ENCODE measurements at regions not wholly inside any gene's neighbourhood (a gene's known extent, or its start where the extent isn't known, plus 50 kb on each side); places are given as distances from the start of the nearest gene placed in this dataset.

- Mint-ChIP-seq H3K4me1 (ENCODE audit: low read depth) (peaks cover 47% of the 10 kb centered on the region), H3K9me3 (no peaks in the 10 kb centered on the region), H3K27me3 (no peaks in the 10 kb centered on the region), H3K27ac (no peak overlapping the region), H3K4me3 (no peak overlapping the region), H3K36me3 (ENCODE audit: low read depth) (peaks cover 16% of the 10 kb centered on the region)
- intact Hi-C loops (cut with micrococcal nuclease): no loop called here
Measured at GRCh38 chr11:17157761-17158160, 50.0 kb downstream of the PIK3C2A start.

GRCh38 chr11:17156283-17156682 lies 51.5 kb downstream of the PIK3C2A start:
- Mint-ChIP-seq H3K27ac (no peak overlapping the region), H3K9me3 (no peaks in the 10 kb centered on the region), H3K27me3 (no peaks in the 10 kb centered on the region), H3K4me3 (no peak overlapping the region), H3K36me3 (ENCODE audit: low read depth) (peaks cover 16% of the 10 kb centered on the region), H3K4me1 (ENCODE audit: low read depth) (peaks cover 35% of the 10 kb centered on the region)
- intact Hi-C loops (cut with micrococcal nuclease): no loop called here

DNA sequence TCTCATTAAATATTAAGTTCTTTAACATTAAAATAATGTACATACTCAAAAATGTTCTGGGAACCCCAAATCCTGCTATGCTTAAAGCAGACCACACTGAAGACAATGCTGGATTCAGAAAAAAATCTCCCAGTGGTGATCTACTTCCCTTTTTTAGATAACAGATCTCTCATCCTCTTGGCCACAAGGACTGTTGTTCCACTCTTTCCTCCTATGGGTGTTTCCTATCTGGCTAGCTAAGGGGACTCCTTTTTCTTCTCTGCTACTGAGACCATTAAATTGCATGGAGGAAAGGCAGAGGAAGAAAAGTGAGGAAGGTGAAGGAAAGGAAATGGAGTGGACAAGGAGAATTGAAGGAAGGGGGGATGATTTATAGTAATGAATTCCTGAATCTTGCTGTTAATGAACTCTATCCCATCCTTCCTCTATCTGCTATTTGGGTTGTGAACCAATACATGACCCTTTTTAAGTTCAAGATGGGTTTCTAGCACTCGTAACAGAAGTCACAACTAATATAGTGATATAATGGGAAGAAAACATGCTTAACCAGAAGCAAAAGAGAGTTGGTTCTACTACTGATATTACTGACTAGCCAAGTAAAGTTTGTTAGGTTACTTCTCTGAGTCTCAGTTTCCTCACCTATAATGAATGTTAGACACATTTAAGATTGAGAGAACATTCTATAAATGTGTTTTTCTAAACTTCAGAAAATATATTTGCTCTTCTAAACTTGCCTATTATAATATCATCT lies 53.2 kb downstream of the PIK3C2A start:
- peak overlapping the region; percentile 65 for H3K27ac Mint-ChIP-seq
- H3K4me3 Mint-ChIP-seq: no peak overlapping the region
- no peaks in the 10 kb centered on the region for H3K9me3 Mint-ChIP-seq
- no peaks in the 10 kb centered on the region for H3K27me3 Mint-ChIP-seq
- intact Hi-C loops (cut with micrococcal nuclease): no loop called here
- H3K4me1 Mint-ChIP-seq (ENCODE audit: low read depth): peaks cover 20% of the 10 kb centered on the region
- peaks cover 16% of the 10 kb centered on the region for H3K36me3 Mint-ChIP-seq (ENCODE audit: low read depth)

GRCh38 chr11:17153757-17154156 lies 54.0 kb downstream of the PIK3C2A start:
- Mint-ChIP-seq H3K27ac (no peak overlapping the region), H3K27me3 (no peaks in the 10 kb centered on the region), H3K4me3 (no peak overlapping the region), H3K36me3 (ENCODE audit: low read depth) (peaks cover 16% of the 10 kb centered on the region), H3K9me3 (no peaks in the 10 kb centered on the region), H3K4me1 (ENCODE audit: low read depth) (peaks cover 15% of the 10 kb centered on the region)
- intact Hi-C loops (cut with micrococcal nuclease): no loop called here

DNA sequence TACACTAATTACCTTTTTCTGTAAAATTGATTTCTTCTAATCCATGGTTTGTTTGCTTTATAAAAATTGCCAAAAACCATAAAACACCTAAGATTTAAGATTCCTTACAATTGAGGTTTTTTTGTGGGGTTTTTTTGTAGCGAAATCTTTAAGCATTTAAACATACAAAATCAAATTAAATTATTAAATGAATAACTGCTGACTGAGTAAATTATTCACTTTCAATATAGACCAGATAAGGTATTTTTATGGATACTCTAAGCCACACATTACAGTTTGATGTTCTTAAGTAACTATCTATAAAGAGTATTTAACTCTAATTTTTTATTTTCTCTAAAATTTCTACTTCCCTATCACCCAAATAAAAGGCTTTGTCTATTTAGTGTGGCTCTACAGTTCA lies 55.5 kb downstream of the PIK3C2A start:
- intact Hi-C loops (cut with micrococcal nuclease): no loop called here
- H3K9me3 Mint-ChIP-seq: no peaks in the 10 kb centered on the region
- H3K36me3 Mint-ChIP-seq (ENCODE audit: low read depth): peaks cover 17% of the 10 kb centered on the region
- H3K4me1 Mint-ChIP-seq (ENCODE audit: low read depth): peaks cover 11% of the 10 kb centered on the region
- no peak overlapping the region for H3K27ac Mint-ChIP-seq
- no peaks in the 10 kb centered on the region for H3K27me3 Mint-ChIP-seq
- H3K4me3 Mint-ChIP-seq: no peak overlapping the region

- peaks cover 15% of the 10 kb centered on the region for H3K4me1 Mint-ChIP-seq (ENCODE audit: low read depth)
- no peaks in the 10 kb centered on the region for H3K9me3 Mint-ChIP-seq
- H3K27ac Mint-ChIP-seq: no peak overlapping the region
- no peak overlapping the region for H3K4me3 Mint-ChIP-seq
- intact Hi-C loops (cut with micrococcal nuclease): no loop called here
- H3K27me3 Mint-ChIP-seq: no peaks in the 10 kb centered on the region
- peaks cover 30% of the 10 kb centered on the region for H3K36me3 Mint-ChIP-seq (ENCODE audit: low read depth)
Measured at GRCh38 chr11:17150521-17150920, 57.3 kb downstream of the PIK3C2A start.

DNA sequence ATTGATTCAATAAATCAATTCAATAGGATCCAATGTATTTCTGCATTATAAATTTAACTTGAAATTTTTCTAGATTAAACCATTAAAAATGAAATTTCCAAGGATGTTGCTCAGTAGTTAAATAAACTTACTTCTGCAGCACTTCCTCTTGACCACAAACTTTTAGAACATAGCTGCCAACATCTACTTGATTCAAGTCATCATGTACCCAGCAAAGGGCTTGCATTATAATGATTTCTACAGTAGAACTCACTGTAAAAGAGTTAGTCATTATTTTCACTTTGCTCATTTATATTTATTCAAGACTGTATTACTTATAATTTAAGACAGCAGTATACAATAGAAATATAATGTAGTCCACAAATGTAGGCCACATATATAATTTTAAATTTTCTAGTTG lies 59.2 kb downstream of the PIK3C2A start:
- Mint-ChIP-seq H3K27me3 (no peaks in the 10 kb centered on the region), H3K27ac (no peak overlapping the region), H3K36me3 (ENCODE audit: low read depth) (peaks cover 36% of the 10 kb centered on the region), H3K9me3 (no peaks in the 10 kb centered on the region), H3K4me1 (ENCODE audit: low read depth) (peaks cover 6% of the 10 kb centered on the region), H3K4me3 (no peak overlapping the region)
- intact Hi-C loops (cut with micrococcal nuclease): no loop called here

DNA sequence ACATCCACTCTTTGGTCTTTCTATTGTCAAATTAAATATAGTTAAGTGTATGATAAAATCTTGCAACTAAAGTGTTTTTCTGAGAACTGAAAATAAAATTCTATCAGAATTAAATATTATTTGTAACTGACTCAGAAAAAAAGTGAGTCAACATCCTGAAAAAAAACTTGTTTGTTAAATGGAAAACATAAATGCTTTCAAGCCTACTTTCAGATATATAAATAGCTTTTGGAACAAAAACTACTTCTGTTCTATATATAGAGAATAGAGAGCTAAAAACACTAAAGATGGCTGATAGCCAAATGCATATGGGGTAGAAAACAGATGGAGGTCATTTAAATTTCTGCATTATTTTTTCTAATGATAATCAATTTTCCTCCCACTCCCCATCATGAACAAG lies 61.8 kb downstream of the PIK3C2A start:
- no peaks in the 10 kb centered on the region for H3K27me3 Mint-ChIP-seq
- H3K27ac Mint-ChIP-seq: no peak overlapping the region
- H3K36me3 Mint-ChIP-seq (ENCODE audit: low read depth): peaks cover 62% of the 10 kb centered on the region
- peaks cover 6% of the 10 kb centered on the region for H3K4me1 Mint-ChIP-seq (ENCODE audit: low read depth)
- no peak overlapping the region for H3K4me3 Mint-ChIP-seq
- intact Hi-C loops (cut with micrococcal nuclease): no loop called here
- no peaks in the 10 kb centered on the region for H3K9me3 Mint-ChIP-seq

DNA sequence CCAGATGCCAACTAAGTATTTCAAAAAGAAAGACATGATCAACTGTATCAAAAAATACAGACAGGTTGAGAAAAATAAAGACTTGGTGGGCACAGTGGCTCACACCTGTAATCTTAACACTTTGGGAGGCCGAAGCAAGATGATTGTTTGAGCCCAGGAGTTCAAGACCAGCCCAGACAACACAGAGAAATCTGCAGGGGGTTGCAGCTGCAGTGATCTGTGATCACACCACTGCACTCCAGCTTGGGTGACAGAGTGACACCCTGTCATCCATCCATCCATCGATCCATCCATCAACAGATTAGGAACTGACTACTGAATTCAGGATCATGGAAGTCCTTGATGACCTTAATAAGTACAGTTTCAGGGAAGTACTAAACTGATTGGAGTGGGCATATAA lies 65.0 kb upstream of the RPS13 start:
- Mint-ChIP-seq H3K9me3 (no peaks in the 10 kb centered on the region), H3K27ac (no peak overlapping the region), H3K36me3 (ENCODE audit: low read depth) (peaks cover 76% of the 10 kb centered on the region), H3K4me3 (no peak overlapping the region), H3K27me3 (no peaks in the 10 kb centered on the region), H3K4me1 (ENCODE audit: low read depth) (peaks cover 6% of the 10 kb centered on the region)
- intact Hi-C loops (cut with micrococcal nuclease): no loop called here

DNA sequence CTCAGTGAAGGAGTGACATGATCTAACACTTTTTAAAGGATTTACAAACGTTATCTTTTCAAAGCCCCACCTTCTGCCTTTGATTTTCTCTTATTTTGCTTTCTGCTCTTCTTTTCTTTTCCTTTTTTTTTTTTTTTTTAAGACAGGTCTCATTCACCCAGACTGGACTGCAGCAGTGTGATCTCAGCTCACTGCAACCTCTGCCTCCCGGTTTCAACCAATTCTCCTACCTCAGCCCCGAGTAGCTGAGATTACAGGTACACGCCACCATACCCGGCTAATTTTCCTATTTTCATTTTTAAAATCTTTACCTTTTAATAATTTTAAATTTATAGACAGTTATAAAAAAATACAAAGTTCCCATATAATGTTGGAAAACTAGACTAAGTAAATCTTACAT lies 63.7 kb upstream of the RPS13 start:
- no peak overlapping the region for H3K27ac Mint-ChIP-seq
- intact Hi-C loops (cut with micrococcal nuclease): no loop called here
- H3K4me1 Mint-ChIP-seq (ENCODE audit: low read depth): no peaks in the 10 kb centered on the region
- no peak overlapping the region for H3K4me3 Mint-ChIP-seq
- no peaks in the 10 kb centered on the region for H3K27me3 Mint-ChIP-seq
- peaks cover 74% of the 10 kb centered on the region for H3K36me3 Mint-ChIP-seq (ENCODE audit: low read depth)
- no peaks in the 10 kb centered on the region for H3K9me3 Mint-ChIP-seq

- H3K27me3 Mint-ChIP-seq: no peaks in the 10 kb centered on the region
- H3K9me3 Mint-ChIP-seq: no peaks in the 10 kb centered on the region
- H3K4me1 Mint-ChIP-seq (ENCODE audit: low read depth): no peaks in the 10 kb centered on the region
- intact Hi-C loops (cut with micrococcal nuclease): no loop called here
- no peak overlapping the region for H3K4me3 Mint-ChIP-seq
- H3K36me3 Mint-ChIP-seq (ENCODE audit: low read depth): peaks cover 82% of the 10 kb centered on the region
- H3K27ac Mint-ChIP-seq: no peak overlapping the region
Measured at GRCh38 chr11:17138562-17138961, 61.1 kb upstream of the RPS13 start.

- Mint-ChIP-seq H3K9me3 (no peaks in the 10 kb centered on the region), H3K36me3 (ENCODE audit: low read depth) (peaks cover 71% of the 10 kb centered on the region), H3K4me3 (no peak overlapping the region), H3K4me1 (ENCODE audit: low read depth) (no peaks in the 10 kb centered on the region), H3K27me3 (no peaks in the 10 kb centered on the region), H3K27ac (no peak overlapping the region)
- intact Hi-C loops (cut with micrococcal nuclease): no loop called here
Measured at GRCh38 chr11:17135916-17136683, 58.6 kb upstream of the RPS13 start.

GRCh38 chr11:17132654-17133053 lies 55.2 kb upstream of the RPS13 start:
- peaks cover 75% of the 10 kb centered on the region for H3K36me3 Mint-ChIP-seq (ENCODE audit: low read depth)
- no peaks in the 10 kb centered on the region for H3K4me1 Mint-ChIP-seq (ENCODE audit: low read depth)
- intact Hi-C loops (cut with micrococcal nuclease): no loop called here
- no peak overlapping the region for H3K27ac Mint-ChIP-seq
- H3K9me3 Mint-ChIP-seq: no peaks in the 10 kb centered on the region
- H3K4me3 Mint-ChIP-seq: no peak overlapping the region
- no peaks in the 10 kb centered on the region for H3K27me3 Mint-ChIP-seq

DNA sequence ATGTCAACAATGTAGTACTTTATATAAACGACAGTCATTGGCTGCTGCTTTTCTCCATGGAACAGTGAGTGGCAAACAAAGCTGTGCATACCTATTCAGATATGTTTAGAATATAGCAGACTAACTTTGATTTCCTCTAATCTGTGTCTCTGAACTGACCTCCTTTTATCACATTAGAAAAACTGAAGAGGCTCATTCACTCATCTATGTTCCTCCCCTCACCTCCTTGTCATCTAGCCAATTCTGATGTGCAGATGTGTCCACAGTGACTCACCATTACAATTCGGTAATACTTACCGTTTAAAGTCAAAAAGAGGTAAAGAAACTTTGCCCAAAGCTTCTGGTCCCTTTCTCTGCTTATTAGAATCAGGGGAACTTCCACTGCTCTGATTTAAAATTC lies 51.5 kb upstream of the RPS13 start:
- H3K36me3 Mint-ChIP-seq (ENCODE audit: low read depth): peaks cover 59% of the 10 kb centered on the region
- H3K27ac Mint-ChIP-seq: no peak overlapping the region
- intact Hi-C loops (cut with micrococcal nuclease): no loop called here
- no peaks in the 10 kb centered on the region for H3K27me3 Mint-ChIP-seq
- no peak overlapping the region for H3K4me3 Mint-ChIP-seq
- no peaks in the 10 kb centered on the region for H3K9me3 Mint-ChIP-seq
- H3K4me1 Mint-ChIP-seq (ENCODE audit: low read depth): no peaks in the 10 kb centered on the region
